ENCODE measurements at regions not wholly inside any gene's neighbourhood (a gene's known extent, or its start where the extent isn't known, plus 50 kb on each side); places are given as distances from the start of the nearest gene placed in this dataset.

DNA sequence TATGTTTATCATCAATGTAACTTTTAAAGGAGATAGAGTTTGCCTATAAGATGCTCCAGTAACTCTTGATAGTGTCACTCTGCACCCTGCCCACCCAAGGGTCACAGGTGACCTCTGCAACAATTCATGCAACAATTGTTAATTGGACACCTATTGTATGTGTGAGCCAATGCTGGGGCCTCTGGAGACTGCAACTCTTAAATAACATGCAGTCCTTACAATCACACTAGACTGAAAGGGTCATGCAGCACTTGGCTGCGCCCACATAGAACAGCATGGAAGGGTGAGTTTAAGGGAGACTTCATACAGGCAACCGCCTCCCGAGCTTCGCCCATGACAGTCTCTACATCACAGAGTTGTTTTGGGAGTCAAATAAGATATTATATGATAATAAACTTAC, 137.1 kb upstream of the TWIST2 start:
- TF ChIP-seq, protein P1, sequence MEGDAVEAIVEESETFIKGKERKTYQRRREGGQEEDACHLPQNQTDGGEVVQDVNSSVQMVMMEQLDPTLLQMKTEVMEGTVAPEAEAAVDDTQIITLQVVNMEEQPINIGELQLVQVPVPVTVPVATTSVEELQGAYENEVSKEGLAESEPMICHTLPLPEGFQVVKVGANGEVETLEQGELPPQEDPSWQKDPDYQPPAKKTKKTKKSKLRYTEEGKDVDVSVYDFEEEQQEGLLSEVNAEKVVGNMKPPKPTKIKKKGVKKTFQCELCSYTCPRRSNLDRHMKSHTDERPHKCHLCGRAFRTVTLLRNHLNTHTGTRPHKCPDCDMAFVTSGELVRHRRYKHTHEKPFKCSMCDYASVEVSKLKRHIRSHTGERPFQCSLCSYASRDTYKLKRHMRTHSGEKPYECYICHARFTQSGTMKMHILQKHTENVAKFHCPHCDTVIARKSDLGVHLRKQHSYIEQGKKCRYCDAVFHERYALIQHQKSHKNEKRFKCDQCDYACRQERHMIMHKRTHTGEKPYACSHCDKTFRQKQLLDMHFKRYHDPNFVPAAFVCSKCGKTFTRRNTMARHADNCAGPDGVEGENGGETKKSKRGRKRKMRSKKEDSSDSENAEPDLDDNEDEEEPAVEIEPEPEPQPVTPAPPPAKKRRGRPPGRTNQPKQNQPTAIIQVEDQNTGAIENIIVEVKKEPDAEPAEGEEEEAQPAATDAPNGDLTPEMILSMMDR (IDR thresholded peaks at IDR 0.05): no peak
- TF ChIP-seq EZH2 (IDR thresholded peaks at IDR 0.05; ENCODE audit: borderline replicate concordance, insufficient read depth, low read depth, low read length, poor library complexity, severe bottlenecking): no peak

Data from B cell (primary cell).